Inferior parietal cortex (tissue), 1 donor: ENCODE measurements at regions not wholly inside any gene's neighbourhood (a gene's known extent, or its start where the extent isn't known, plus 50 kb on each side); places are given as distances from the start of the nearest gene placed in this dataset.
"Not testable (repeated sequence)": the region's sequence is repeated elsewhere in the genome, so short reads cannot be mapped to it uniquely, and the experiment has no call there.

Source experiments
- DNase-seq: peaks from one replicate; pipeline ENCODE4 v3.0.0-alpha.2; 2016; ENCODE audit errors: extremely low spot score

GRCh38 chr5:38607396-38607795 is 51.0 kb upstream of the LIFR start:
- no peak for DNase-seq

GRCh38 chr5:38607930-38608564 is 51.6 kb upstream of the LIFR start:
- DNase-seq, result no peak

- no peak for DNase-seq
These were observed 52.4 kb upstream of the LIFR start for GRCh38 chr5:38608874-38609273.

- DNase-seq, result no peak
These were observed 56.4 kb upstream of the LIFR start for GRCh38 chr5:38612851-38613250.

GRCh38 chr5:38613490-38613889 is 57.0 kb upstream of the LIFR start:
- DNase-seq, result no peak

- no peak for DNase-seq
These were observed 57.8 kb upstream of the LIFR start for GRCh38 chr5:38613992-38614836.

GRCh38 chr5:38615042-38615441 is 58.6 kb upstream of the LIFR start:
- DNase-seq, result no peak

- no peak for DNase-seq
These were observed 59.6 kb upstream of the LIFR start for GRCh38 chr5:38615981-38616451.

GRCh38 chr5:38618154-38618553 is 61.7 kb upstream of the LIFR start:
- no peak for DNase-seq

- no peak for DNase-seq
These were observed 64.9 kb upstream of the LIFR start for GRCh38 chr5:38621331-38621730.

- DNase-seq, result no peak
These were observed 65.5 kb upstream of the LIFR start for GRCh38 chr5:38621840-38622437.

GRCh38 chr5:38622723-38623129 is 66.3 kb upstream of the LIFR start:
- DNase-seq, result no peak

GRCh38 chr5:38624541-38624940 is 68.1 kb upstream of the LIFR start:
- not testable (repeated sequence) for DNase-seq

GRCh38 chr5:38631376-38631775 is 74.9 kb upstream of the LIFR start:
- DNase-seq, result not testable (repeated sequence)

- DNase-seq, result no peak
These were observed 78.3 kb upstream of the LIFR start for GRCh38 chr5:38634568-38635369.

GRCh38 chr5:38636626-38637025 is 80.2 kb upstream of the LIFR start:
- no peak for DNase-seq

GRCh38 chr5:38638656-38639055 is 82.2 kb upstream of the LIFR start:
- DNase-seq, result no peak

GRCh38 chr5:38639377-38640358 is 83.2 kb upstream of the LIFR start:
- DNase-seq, result no peak

GRCh38 chr5:38641003-38641402 is 84.6 kb upstream of the LIFR start:
- DNase-seq, result no peak

- no peak for DNase-seq
These were observed 85.9 kb upstream of the LIFR start for GRCh38 chr5:38642189-38642911.
